IMR-90 (cell line): ENCODE measurements at regions not wholly inside any gene's neighbourhood (a gene's known extent, or its start where the extent isn't known, plus 50 kb on each side); places are given as distances from the start of the nearest gene placed in this dataset.

Experiments
- ATAC-seq: fragments of 200-7000 bp; cut with Tn5 transposase; 2 replicates; pipeline ENCODE4 v1.9.1; 2020; ENCODE audit warnings: low read depth, mild to moderate bottlenecking, moderate library complexity
- BruUV-seq: library from RNA; stranded (reverse); fragments of 400-500 nt; replicated peaks from 2 replicates; lab custom pipeline; 2021; lab: Mats Ljungman, UMichigan
- CTCF ChIA-PET: fragments of 300-600 bp; formaldehyde crosslinking; extraction: SDS; loops from one replicate; lab custom pipeline; 2021; ENCODE audit warnings: antibody characterized with exemption; lab: Yijun Ruan, JAX
- POLR2A ChIA-PET: fragments of 300-600 bp; sonication (Branson Sonifier 250); formaldehyde crosslinking; loops from one replicate; lab custom pipeline; 2022; ENCODE audit warnings: antibody characterized with exemption; ENCODE audit not compliant: unreplicated experiment; lab: Charles Lee
- DNase-seq: peaks from one replicate; pipeline ENCODE4 v3.0.0; 2013
- H2AFZ ChIP-seq: replicated peaks from 2 replicates; pipeline ENCODE3; 2013; ENCODE audit warnings: low read length, mild to moderate bottlenecking; ENCODE audit not compliant: poor library complexity
- H2AK5ac ChIP-seq: 2 replicates; pipeline ENCODE4 v1.6.1; 2013; ENCODE audit warnings: low read depth, low read length, inconsistent platforms
- H2AK9ac ChIP-seq: replicated peaks from 2 replicates; pipeline ENCODE3; 2013; ENCODE audit warnings: mild to moderate bottlenecking, low read depth, low read length, moderate library complexity; ENCODE audit not compliant: poor library complexity
- H2BK120ac ChIP-seq: 2 replicates; pipeline ENCODE4 v1.6.1; 2013; ENCODE audit warnings: low read depth, low read length, inconsistent platforms
- H2BK15ac ChIP-seq: 3 replicates; pipeline ENCODE4 v1.6.1; 2013; ENCODE audit warnings: low read depth, low read length, inconsistent platforms
- H2BK20ac ChIP-seq: 2 replicates; pipeline ENCODE4 v1.6.1; 2013; ENCODE audit warnings: low read depth, mild to moderate bottlenecking, inconsistent platforms, low read length, moderate library complexity
- H2BK5ac ChIP-seq: 2 replicates; pipeline ENCODE4 v1.6.1; 2013; ENCODE audit warnings: mild to moderate bottlenecking, low read depth, low read length, inconsistent platforms; ENCODE audit not compliant: poor library complexity, severe bottlenecking
- H3K14ac ChIP-seq: replicated peaks from 2 replicates; pipeline ENCODE4 v1.6.1; 2013; ENCODE audit warnings: low read depth, low read length, inconsistent platforms
- H3K18ac ChIP-seq: 2 replicates; pipeline ENCODE4 v1.6.1; 2013; ENCODE audit warnings: low read depth, low read length, control low read depth
- H3K23ac ChIP-seq: 2 replicates; pipeline ENCODE4 v1.6.1; 2013; ENCODE audit warnings: low read depth, low read length, inconsistent platforms
- H3K27ac ChIP-seq: 2 replicates; pipeline ENCODE4 v1.5.1; 2013; ENCODE audit warnings: mild to moderate bottlenecking, control low read depth, low read length; ENCODE audit not compliant: insufficient read depth
- H3K27me3 ChIP-seq: 2 replicates; pipeline ENCODE4 v1.6.1; 2013; ENCODE audit warnings: low read length; ENCODE audit not compliant: control insufficient read depth, insufficient read depth
- H3K36me3 ChIP-seq: 2 replicates; pipeline ENCODE4 v1.6.1; 2013; ENCODE audit warnings: low read length, mixed read lengths; ENCODE audit not compliant: control insufficient read depth, insufficient read depth
- H3K4ac ChIP-seq: 2 replicates; pipeline ENCODE4 v1.6.1; 2013; ENCODE audit warnings: low read depth, low read length, inconsistent platforms
- H3K4me1 ChIP-seq: 2 replicates; pipeline ENCODE4 v1.6.1; 2013; ENCODE audit warnings: low read length, mixed read lengths; ENCODE audit not compliant: control insufficient read depth, insufficient read depth
- H3K4me2 ChIP-seq: 2 replicates; pipeline ENCODE4 v1.6.1; 2013; ENCODE audit warnings: low read depth, mild to moderate bottlenecking, control low read depth, low read length, moderate library complexity
- H3K4me3 ChIP-seq: 2 replicates; pipeline ENCODE4 v1.5.1; 2013; ENCODE audit warnings: low read depth, mild to moderate bottlenecking, control low read depth, low read length, moderate library complexity; ENCODE audit not compliant: insufficient read depth
- H3K56ac ChIP-seq: 2 replicates; pipeline ENCODE4 v1.6.1; 2013; ENCODE audit warnings: low read length, inconsistent platforms; ENCODE audit not compliant: insufficient read depth; ENCODE audit errors: extremely low read depth
- H3K79me1 ChIP-seq, 2 experiments: 2 replicates each; pipeline ENCODE4 v1.6.1; 2013; ENCODE audit warnings: low read length in 2 of 2, inconsistent platforms in 1 of 2, low read depth in 1 of 2
- H3K9ac ChIP-seq: 2 replicates; pipeline ENCODE4 v1.6.1; 2013; ENCODE audit warnings: low read depth, low read length, control low read depth
- H3K9me1 ChIP-seq: 2 replicates; pipeline ENCODE4 v1.6.1; 2013; ENCODE audit warnings: low read length, inconsistent platforms; ENCODE audit not compliant: insufficient read depth
- H3K9me3 ChIP-seq: 2 replicates; pipeline ENCODE4 v1.6.1; 2013; ENCODE audit warnings: low read length; ENCODE audit not compliant: control insufficient read depth, insufficient read depth
- H4K20me1 ChIP-seq: 2 replicates; pipeline ENCODE4 v1.6.1; 2013; ENCODE audit warnings: low read length, inconsistent platforms; ENCODE audit not compliant: insufficient read depth
- H4K5ac ChIP-seq: 2 replicates; pipeline ENCODE4 v1.6.1; 2013; ENCODE audit warnings: mild to moderate bottlenecking, low read depth, low read length, control low read depth
- H4K8ac ChIP-seq, 2 experiments: 2 replicates each; pipeline ENCODE4 v1.6.1; 2013; ENCODE audit warnings: low read depth in 2 of 2, low read length in 2 of 2, control low read depth in 1 of 2, inconsistent platforms in 1 of 2
- H4K91ac ChIP-seq: 2 replicates; pipeline ENCODE4 v1.6.1; 2013; ENCODE audit warnings: low read depth, low read length, inconsistent platforms; ENCODE audit not compliant: insufficient read depth
- CEBPB ChIP-seq: IDR thresholded peaks from 2 replicates; pipeline ENCODE4 v1.6.1; 2012; ENCODE audit warnings: low read depth, low read length, improper control_type of control experiment
- CTCF ChIP-seq: conservative IDR thresholded peaks from 2 replicates; pipeline ENCODE4 v1.5.1; 2012; ENCODE audit warnings: mild to moderate bottlenecking, low read depth, low read length, improper control_type of control experiment
- MXI1 ChIP-seq: IDR thresholded peaks from 2 replicates; pipeline ENCODE4 v1.6.1; 2012; ENCODE audit warnings: low read depth, mild to moderate bottlenecking, low read length, moderate library complexity, borderline replicate concordance
- RCOR1 ChIP-seq: IDR thresholded peaks from 2 replicates; pipeline ENCODE4 v1.6.1; 2012; ENCODE audit warnings: mild to moderate bottlenecking, low read length, improper control_type of control experiment; ENCODE audit not compliant: insufficient replicate concordance
- WGBS, 2 experiments: methylation state at CpG; one replicate each; pipeline versions ENCODE4 v1.1.5 to v1.1.7; 2013; ENCODE audit warnings: missing lambda C conversion rate in 2 of 2; ENCODE audit not compliant: insufficient read length in 1 of 2; ENCODE audit errors: extremely low coverage in 2 of 2; 5-methylcytosine and 5-hydroxymethylcytosine counted together
- dilution Hi-C: fragments of 300-500 bp; cut with HindIII; formaldehyde crosslinking; loops from one replicate; pipeline ENCODE4 v1.14.3; 2018; ENCODE audit warnings: low sequenced_read_pairs; ENCODE audit not compliant: unreplicated experiment
- in situ Hi-C: fragments of 300-500 bp; cut with MboI; formaldehyde crosslinking; loops from 3 replicates; pipeline ENCODE4 v1.14.3; 2019; ENCODE audit warnings: low sequenced_read_pairs, inconsistent platforms, mixed read lengths
- intact Hi-C: fragments of 100-400 bp; cut with micrococcal nuclease; formaldehyde crosslinking; loops from 2 replicates; pipeline ENCODE4 v1.10.0; 2022

- in situ Hi-C loops, result no loop called here
- H3K4me1 ChIP-seq, result no peaks in the 10 kb centered on the region
- H2BK20ac ChIP-seq, result no peak overlapping the region
- no peak for ATAC-seq
- POLR2A ChIA-PET, result no interaction called here
- no peaks in the 10 kb centered on the region for H3K27me3 ChIP-seq
- H2AK5ac ChIP-seq, result no peak overlapping the region
- H3K9me1 ChIP-seq, result no peaks in the 10 kb centered on the region
- H2AFZ ChIP-seq, result no peak overlapping the region
- no peak overlapping the region for H3K56ac ChIP-seq
- no peak overlapping the region for H2AK9ac ChIP-seq
- no peak overlapping the region for H3K23ac ChIP-seq
- H3K9me3 ChIP-seq, result 0 out of 2 replicates have a peak, but pooled peaks cover 1% of the 10 kb centered on the region
- H3K4ac ChIP-seq, result no peak overlapping the region
- H3K4me2 ChIP-seq, result no peak overlapping the region
- H2BK15ac ChIP-seq, result no peak overlapping the region
- no peak overlapping the region for H4K8ac ChIP-seq
- no peak overlapping the region for H3K14ac ChIP-seq
- H3K36me3 ChIP-seq, result no peaks in the 10 kb centered on the region
- no peak overlapping the region for H2BK120ac ChIP-seq
- no peak overlapping the region for H3K9ac ChIP-seq
- intact Hi-C loops, result loop anchor here (5.0 kb wide), 1 partner anchor 1172 kb away; no protein-coding TSS in a partner anchor
- H4K20me1 ChIP-seq, result no peaks in the 10 kb centered on the region
- H3K27ac ChIP-seq, result no peak overlapping the region
- CTCF ChIA-PET, result interaction anchor here (0.6 kb wide), 1 partner anchor 155 kb away, joined by 3 read pairs; no protein-coding TSS in a partner anchor
- dilution Hi-C loops, result no loop called here
- no CpG with 5 or more reads among the region's 1 CpG for WGBS, 2 experiments
- H3K4me3 ChIP-seq, result no peak overlapping the region
- H2BK5ac ChIP-seq, result no peak overlapping the region
- TF ChIP-seq RCOR1 (no peak), MXI1 (no peak), CEBPB (no peak), CTCF (peak; percentile 23; the same call in 1 of the 2 replicates)
- BruUV-seq, result no TSS peak
- H4K91ac ChIP-seq, result no peak overlapping the region
- H3K18ac ChIP-seq, result no peak overlapping the region
- no peaks in the 10 kb centered on the region for H3K79me1 ChIP-seq
- H4K5ac ChIP-seq, result no peak overlapping the region
- DNase-seq, result peak; percentile 1
Measured at GRCh38 chrX:142089193-142089592, 115.9 kb downstream of the MAGEC2 start.
